Occipital lobe (tissue), 1 donor: ENCODE measurements at regions not wholly inside any gene's neighbourhood (a gene's known extent, or its start where the extent isn't known, plus 50 kb on each side); places are given as distances from the start of the nearest gene placed in this dataset.

Experiments
- DNase-seq: peaks from one replicate; lab custom pipeline; 2025; lab: John Stamatoyannopoulos, UW

DNA sequence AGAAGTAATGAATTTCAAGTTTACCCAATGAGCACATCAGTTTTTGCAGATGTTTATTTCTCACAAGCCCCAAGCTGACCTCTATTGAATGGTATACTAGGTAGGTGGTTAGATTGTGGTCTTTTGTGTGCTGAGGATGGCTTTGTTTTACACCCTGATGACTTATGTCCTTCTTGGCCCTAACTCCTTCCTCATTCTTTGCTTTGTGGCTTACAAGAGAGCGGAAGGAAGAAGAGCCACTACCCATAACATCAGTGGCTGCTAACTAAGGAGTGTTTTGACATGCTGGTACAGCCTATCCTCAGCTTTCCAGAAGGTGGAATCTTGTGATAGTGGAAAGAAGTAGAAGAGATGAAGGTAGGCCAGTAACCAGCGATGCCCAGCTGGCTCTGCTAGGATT lies 85.7 kb upstream of the NTRK2 start:
- no peak for DNase-seq

DNA sequence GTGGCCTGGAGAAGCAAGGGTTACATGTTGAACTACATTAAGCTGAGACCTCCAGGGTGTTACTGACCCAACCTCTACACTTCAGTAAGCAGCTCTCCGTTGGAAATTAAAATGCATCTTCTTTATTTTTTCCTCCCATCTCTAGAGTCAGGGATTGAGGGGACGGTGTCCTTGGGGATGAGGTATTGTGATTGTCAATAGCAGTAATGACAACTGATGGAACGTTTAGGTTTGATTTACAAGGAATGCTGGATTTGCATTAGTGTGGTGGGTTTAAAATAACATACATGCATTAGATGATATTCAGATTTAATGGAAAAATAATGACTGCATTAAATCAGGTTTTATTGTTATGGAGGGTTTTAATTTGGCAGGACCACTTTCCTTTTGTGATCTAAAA lies 82.9 kb upstream of the NTRK2 start:
- no peak for DNase-seq

DNA sequence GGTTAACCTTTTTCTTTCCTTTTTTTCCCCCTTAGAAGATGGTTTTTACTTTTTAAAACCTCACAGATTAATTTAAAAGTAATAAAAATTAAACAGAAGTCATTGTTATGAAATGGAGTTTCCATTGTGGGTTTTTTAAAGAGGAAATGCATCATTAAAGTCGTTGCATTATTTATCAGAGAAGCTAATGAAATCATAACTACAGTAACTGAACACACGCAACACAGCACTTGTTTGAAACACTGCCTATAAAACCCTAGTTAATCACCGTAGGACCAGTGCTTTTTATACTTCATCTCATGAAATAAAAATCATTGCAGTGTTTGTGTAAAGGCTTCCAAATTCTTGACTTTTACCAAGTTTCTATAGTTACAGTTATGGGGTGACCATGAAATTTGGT lies 82.4 kb upstream of the NTRK2 start:
- DNase-seq = no peak

DNA sequence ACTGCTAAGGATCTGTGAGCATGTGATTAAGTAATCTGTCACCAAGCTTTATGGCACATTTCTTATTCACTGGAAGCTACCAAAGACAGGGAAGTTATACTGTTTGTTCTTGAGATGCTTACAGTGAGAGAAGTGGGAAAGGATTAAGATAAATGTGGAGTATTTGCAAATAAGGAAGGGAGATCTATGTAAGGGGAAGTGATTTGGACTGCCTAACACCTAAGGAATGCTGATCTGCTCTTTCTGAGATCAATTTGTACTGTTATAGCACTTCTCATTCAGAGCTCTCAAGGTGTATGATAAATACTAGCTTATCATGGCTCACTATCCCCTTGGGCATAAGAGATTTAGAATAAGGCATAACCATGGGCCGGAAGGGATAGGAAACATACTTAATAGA lies 80.0 kb upstream of the NTRK2 start:
- DNase-seq = no peak

DNA sequence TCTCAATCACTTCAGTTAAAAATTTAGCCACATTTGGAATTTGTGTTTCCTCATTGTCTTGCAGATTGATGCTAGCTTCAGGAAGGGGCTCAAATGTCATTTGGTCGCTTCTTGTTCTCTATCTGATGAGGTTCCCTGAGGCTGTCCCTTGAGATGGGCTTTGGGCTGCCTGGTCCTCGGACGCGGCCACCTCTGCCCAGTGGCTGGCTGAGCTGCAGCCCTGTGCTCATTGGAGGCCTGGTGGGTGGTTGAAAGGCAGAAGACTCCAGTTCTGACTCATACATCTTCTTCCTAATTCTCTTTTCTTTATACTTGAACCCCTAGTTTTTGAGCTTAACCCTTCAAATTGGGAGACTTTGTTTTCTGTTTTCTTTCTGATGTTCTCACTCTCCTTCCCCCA lies 78.8 kb upstream of the NTRK2 start:
- no peak for DNase-seq

DNA sequence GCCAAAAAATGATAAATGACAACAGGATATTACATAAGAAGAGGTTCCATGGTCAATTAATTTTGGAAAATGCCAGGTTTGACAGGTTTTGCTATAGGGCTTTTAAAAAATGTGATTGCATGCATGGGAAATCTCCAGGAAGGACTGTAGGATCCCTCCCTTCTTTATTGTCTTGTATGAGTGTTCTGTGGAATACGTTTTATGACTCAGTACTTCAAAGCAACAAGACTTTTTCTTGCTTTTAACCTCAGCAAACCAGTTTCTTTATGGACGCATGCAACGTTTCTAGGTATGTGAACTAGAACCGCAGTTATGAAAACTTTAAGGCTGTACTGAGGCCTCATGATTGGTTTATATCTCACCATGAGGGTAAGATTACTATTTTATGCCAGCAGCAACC lies 76.6 kb upstream of the NTRK2 start:
- no peak for DNase-seq

DNA sequence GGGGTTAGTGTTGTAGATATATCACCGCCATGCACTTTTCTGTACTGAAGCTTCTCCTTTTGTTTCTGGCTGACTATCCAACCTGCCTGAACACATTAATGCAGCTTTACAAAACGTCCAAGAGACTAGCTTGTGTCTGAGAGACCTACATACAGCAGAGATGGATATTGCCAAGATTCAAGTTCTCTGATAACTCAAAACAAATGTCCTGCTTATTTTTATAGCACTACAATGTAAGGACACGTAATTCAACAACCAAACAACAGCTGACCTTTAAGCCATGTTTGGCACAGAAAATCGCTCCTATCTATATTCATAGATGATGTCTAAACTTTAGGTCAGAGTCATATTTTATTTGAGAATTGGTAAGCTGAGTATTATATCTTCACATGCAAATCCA lies 76.2 kb upstream of the NTRK2 start:
- no peak for DNase-seq

DNA sequence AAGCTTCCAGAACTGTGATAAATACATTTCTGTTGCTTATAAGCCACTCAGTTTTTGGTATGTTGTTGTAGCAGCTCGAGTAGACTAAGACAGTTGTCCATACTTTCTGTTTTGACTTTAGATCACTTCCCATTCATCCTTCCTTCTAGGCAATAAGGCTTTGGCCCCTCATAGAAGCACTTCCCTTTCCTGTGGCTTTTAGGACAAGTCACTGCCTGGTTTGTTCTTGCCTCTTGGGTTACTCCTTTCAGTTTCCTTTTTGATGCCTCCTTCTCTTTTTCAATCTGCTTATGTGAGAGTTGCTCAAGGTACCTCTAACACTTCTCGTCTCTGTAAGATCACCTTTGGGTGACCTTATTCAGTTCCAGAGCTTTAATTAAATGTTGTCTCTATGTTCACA lies 72.4 kb upstream of the NTRK2 start:
- no peak for DNase-seq

DNA sequence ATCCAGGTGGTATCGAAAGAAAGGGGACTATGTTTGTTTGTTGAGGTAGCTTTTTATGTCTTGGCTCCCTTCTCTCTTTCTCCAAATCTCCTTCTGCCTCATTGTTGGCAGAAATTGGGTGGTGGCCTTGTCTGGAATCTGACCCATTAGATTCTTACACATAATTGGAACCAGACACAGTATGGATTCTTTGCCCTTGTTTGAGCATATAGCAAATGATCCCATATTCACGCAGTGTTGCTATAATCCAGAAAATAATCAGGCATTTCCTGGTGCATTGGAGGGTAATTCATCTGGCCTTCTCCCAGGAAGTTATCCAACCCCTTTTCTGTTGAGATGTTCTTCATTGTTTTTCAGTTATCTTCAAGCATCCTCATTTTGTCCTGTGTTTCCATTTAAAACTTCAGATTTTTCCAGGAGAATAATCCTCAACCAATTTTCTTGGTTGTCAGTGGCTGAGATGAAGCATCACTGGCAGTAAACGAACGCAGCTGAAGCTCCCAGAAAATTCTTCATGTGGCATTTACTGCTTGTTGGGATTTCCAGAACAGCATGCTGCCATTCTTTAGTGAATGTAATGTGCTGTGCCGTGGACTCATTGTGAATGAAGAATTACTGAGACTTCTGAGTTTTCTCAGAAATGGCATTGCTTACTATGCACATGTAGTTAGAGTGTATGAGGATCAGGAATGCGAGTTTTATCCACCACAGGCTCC lies 70.5 kb upstream of the NTRK2 start:
- no peak for DNase-seq

DNA sequence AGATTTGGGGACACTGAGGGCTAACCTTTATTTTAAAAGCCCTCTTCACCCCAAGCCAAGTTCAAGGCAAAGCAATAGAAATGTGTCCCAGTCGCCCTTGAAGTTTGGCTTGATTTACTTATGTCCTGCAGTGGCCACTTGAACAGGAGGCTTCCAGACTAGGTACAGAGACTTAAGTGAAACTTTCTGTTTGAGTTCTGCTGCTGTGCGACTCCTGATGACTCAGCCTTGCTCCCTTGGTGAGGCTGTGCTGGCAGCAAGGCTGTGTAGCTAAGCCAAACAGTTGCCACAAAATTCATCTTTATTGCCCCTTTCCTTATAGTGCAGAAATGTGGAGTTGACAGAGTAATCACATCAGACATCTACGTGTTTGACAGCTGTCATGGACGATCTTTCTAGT lies 68.8 kb upstream of the NTRK2 start:
- no peak for DNase-seq

DNA sequence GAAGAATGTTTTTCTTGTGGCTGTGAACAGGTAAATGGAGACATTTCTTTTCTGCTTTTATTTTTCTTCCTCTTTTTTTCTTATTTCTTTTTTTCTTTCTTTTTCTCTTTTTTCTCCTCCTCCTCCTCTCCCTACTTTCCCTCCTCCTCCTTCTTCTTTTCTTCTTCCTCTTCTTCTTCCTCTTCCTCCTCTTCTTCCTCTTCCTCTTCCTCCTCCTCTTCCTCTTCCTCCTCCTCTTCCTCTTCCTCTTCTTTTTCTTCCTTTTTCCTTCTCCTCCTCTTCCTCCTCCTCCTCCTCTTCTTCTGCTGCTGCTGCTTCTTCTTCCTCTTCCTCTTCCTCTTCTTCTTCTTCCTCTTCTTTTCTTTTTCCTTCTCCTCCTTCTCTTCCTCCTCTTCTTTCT lies 65.3 kb upstream of the NTRK2 start:
- DNase-seq = no peak

DNA sequence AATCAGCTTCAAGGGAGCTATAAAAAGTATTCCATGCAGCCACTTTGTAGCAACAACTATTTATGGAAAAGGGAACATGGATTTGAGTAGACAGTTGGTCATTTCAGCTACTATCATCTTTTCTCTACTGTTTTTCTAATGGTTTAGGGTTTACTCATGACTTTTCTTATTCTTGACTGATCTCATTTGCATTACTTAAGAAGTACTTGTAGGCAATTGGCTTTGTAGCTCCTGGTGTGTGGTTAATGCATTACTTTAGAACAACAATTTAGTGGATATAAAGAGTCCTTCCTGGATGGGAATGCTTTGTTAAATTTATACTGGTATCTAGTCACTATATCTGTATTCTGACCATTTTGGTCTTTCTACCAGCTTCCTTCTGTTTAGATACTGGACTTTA lies 59.8 kb upstream of the NTRK2 start:
- DNase-seq = no peak

DNA sequence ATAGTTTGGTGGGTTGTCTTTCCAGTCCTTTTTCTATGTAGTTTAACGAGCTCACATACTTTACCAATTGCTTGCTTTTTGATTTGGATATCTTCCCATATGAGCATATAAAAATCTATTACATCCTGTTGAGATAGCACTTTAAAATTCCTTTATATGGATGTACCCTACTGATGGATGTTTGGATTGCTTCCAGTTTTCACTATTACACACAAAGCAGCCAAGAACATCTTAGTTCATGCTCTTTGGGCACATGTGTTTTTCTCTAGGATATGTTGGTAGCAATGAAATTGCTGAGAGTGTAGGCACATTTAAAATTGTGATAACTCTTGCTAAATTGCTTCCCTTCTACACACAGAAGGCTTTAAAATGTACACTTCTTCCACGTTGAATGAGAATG lies 56.1 kb upstream of the NTRK2 start:
- no peak for DNase-seq

DNA sequence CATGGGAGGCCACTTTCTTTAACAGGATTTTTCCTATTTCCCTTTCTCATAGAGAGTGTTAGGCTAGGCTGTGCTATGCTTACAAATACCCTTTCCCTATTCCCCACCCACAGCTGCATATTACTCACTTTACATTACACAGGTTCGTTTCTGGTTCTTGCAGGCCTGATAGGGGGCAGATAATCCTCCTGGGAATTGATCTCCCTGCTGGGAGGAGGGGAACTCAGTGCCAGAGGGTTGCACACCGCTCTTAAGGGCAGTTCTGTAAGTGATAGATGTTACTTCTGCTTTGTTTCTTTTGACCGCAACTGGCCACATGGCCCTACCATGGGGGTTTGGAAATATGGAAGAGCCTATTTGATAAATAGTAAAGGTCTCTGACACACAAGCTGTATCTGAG lies 54.0 kb upstream of the NTRK2 start:
- DNase-seq = no peak

DNA sequence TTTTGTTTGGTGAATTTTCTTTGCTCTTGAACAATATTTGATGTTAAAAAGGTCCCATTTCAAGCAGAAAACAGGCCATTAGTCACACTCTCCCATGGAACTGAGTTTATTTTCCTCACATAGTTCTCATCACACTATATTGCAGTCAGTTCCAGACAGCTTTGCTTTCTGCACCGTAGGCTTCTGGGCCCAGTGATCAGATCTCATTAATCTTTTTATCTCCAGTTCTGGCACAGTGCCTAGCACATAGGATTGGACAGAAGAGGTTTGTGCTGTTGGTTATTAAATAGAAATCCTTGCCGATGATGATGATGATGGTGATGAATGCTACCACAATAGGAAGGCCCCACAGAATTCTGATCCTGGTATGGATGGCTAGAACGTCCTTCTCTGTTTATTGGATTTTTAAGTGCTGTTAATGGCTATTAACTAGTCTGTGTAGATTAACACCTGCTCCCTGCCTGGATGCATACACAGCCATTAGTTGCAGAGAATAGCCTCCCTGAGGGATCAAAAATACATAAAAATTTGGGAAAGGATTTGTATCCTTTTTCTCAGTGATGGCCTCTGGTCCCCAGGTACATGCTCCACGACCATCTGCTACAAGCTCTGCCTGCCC lies 52.0 kb upstream of the NTRK2 start:
- DNase-seq = no peak
